COR-L47 (cell line): ENCODE measurements at regions not wholly inside any gene's neighbourhood (a gene's known extent, or its start where the extent isn't known, plus 50 kb on each side); places are given as distances from the start of the nearest gene placed in this dataset.
"Not testable (repeated sequence)": the region's sequence is repeated elsewhere in the genome, so short reads cannot be mapped to it uniquely, and the experiment has no call there.

Source experiments
- DNase-seq: peaks from one replicate; lab custom pipeline; 2025; lab: John Stamatoyannopoulos, UW

DNA sequence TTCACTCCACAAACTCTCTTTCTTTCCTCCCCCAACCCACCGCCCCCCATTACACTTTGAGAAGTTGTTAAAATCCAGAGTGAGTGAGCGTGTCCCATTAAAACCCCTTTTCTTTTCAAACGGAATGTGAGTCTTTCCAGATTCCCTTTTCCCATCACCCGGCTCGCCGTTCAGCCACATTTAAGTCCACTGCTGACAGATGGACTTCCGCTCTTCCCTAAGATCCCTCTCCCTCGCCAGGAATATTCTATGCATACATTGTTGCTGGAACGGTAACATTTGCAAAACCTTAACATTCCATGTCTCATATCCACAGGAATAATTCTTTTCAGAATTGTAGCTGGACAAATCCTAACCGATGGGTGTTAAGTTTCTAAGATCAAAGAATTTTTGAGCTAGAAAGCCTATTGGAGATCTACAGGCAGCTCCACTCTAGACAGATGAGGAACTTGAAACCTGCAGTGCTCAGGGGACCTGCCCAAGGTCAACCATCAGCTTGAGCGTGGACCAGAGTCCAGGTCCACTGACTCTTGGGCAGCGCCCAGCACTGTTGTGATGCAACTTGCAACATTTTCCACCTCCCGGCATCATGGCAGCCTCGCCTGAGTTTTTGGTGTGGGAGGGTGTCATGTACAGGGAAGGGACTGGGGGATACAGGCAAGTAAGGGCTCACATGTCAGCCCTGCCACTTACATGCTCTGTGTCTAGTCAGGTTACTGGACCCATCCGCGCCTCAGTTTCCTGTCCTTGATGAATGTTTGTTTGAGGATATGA, 500.1 kb downstream of the CCDC171 start:
- no peak for DNase-seq

GRCh38 chr9:16057541-16057940, 504.7 kb downstream of the CCDC171 start:
- DNase-seq = no peak

DNA sequence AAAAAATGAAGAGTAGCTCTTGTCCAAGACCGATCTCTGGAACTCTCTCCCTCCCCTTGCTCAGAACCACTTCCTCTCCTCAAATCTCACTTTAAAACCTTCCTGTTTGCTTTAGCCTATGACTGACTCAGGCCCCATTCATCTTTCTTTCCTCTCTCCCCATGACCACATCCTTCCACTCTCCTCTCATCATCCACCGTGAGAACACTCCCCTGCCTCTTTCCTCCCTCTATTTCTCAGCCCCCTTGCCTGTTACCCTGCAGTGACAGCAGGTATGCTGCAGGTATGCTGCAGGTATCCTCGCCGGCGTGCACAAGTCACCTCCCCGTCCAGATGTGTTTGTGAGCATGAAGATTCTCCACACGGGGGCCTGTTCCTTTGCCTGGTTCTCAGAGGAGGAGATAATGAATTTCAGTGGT, 505.3 kb downstream of the CCDC171 start:
- no peak for DNase-seq

- no peak for DNase-seq
Measured at GRCh38 chr9:16060436-16061129, 507.7 kb downstream of the CCDC171 start.

- no peak for DNase-seq
Measured at GRCh38 chr9:16062542-16063240, 509.8 kb downstream of the CCDC171 start.

DNA sequence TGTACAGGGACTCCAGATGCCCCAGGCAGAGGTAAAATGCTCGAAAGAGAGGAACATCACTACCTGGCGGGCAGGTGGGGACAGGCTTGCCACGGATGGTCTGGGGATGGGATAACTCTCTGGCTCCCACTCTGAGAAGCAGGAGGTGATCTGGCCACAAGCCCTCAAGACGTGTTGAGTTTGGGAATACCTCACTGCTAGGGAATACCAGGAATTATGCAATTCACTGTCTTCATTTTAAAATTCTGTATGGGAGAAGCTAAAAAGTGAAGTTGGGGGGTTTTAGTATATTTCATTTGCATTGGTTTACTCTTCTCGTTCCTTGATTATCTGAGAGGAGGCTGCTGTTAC, 510.4 kb downstream of the CCDC171 start:
- no peak for DNase-seq

- no peak for DNase-seq
Measured at GRCh38 chr9:16064771-16065170, 511.9 kb downstream of the CCDC171 start.

- not testable (repeated sequence) for DNase-seq
Measured at GRCh38 chr9:16066201-16066600, 513.4 kb downstream of the CCDC171 start.

DNA sequence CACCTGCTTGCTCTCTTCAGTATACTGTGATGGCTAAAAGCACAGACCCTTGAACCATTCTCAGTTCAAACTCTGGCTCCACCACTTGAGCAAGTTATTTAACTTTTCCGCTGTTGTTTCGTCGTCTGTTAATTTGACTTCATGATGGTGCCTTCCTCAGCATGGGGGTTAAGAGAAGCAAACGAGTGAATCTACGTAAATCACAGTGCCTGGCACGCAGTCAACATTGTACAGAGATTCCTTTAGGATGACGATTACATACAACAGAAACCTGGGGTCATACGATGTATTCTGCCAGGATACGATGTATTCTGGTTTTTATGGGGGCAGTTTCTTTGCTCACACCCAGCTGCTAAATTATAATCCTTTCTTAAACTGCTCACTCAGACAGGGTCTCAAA, 515.6 kb downstream of the CCDC171 start:
- DNase-seq = no peak

- DNase-seq = no peak
Measured at GRCh38 chr9:16069249-16069648, 516.4 kb downstream of the CCDC171 start.

GRCh38 chr9:16069671-16070454, 517.0 kb downstream of the CCDC171 start:
- DNase-seq = no peak

GRCh38 chr9:16070455-16071145, 517.8 kb downstream of the CCDC171 start:
- DNase-seq = no peak

- no peak for DNase-seq
Measured at GRCh38 chr9:16071400-16071799, 518.6 kb downstream of the CCDC171 start.

DNA sequence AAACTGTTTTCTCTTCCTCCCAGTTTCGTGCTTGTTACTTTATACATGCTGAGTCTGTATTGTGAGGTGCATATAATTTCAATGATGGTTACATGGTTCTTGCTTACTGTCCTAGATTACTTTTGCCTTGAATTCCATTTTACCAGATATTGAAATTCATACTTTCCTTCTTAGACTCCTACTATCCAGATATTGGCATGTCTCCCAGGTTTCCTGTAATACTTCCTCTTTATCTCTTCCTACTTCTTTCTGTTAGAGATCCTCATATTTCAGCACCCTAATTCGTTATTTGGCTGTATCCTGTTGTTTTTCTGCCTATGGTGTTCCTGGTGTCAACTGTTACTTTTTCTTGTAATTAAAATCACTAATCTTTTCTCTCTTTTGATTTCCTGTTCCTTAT, 522.1 kb downstream of the CCDC171 start:
- DNase-seq = no peak

DNA sequence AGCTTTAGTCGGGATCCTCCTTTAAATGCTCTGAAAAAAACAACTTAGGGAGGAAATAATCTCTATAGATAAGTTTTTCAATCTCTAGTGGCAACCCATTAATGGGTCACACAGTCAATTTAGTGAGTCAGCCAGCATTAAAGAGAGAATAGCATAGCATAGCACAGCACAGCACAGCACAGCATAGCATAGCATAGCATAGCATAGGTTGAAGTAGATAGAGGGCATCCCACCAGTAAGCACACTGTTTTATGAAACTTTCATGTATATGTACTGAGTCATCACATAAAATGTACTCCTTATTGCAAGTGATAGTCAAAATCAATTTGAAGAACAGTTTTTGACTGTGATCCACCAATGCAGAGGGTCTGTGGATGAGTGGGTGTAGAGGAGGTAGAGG, 522.9 kb downstream of the CCDC171 start:
- no peak for DNase-seq

GRCh38 chr9:16076511-16076910, 523.7 kb downstream of the CCDC171 start:
- DNase-seq = no peak

DNA sequence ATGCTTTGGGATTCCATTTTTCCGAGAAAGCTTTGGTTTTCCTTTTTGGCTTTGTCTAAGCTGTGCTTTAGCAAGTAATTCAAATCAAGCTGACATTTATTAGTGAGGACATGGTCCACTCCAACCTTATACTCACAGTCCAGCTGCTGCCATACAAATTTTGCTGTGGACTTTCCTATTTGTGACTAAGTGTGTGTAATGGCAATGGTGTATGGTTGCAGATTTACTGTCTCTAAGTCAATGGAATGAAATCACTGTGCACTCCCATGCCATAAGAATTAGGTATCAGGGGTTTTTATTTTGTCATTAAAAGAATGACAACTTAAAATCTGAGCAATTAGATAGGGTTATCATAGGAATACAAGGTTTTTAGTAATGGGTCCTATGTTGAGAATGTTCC, 530.0 kb downstream of the CCDC171 start:
- no peak for DNase-seq

- no peak for DNase-seq
Measured at GRCh38 chr9:16085167-16085726, 532.4 kb downstream of the CCDC171 start.

GRCh38 chr9:16090907-16091629, 538.2 kb downstream of the CCDC171 start:
- no peak for DNase-seq
